KMS-11 (cell line): ENCODE measurements at regions not wholly inside any gene's neighbourhood (a gene's known extent, or its start where the extent isn't known, plus 50 kb on each side); places are given as distances from the start of the nearest gene placed in this dataset.

Experiments used
- H2AFZ ChIP-seq: fragments of 200-600 bp; sonication (generic); 2 replicates; pipeline ENCODE4 v1.6.1; 2016; ENCODE audit warnings: antibody characterized with exemption, mixed run types, low read depth
- H3K27ac ChIP-seq: fragments of 200-600 bp; sonication (generic); 2 replicates; pipeline ENCODE4 v1.6.1; 2016; ENCODE audit warnings: mild to moderate bottlenecking, mixed run types
- H3K27me3 ChIP-seq: fragments of 200-600 bp; sonication (generic); 2 replicates; pipeline ENCODE4 v1.6.1; 2017; ENCODE audit warnings: mild to moderate bottlenecking, low read depth, mixed run types, moderate library complexity; ENCODE audit not compliant: insufficient read depth
- H3K36me3 ChIP-seq: fragments of 200-600 bp; sonication (generic); 2 replicates; pipeline ENCODE4 v1.6.1; 2017; ENCODE audit warnings: mild to moderate bottlenecking, mixed run types; ENCODE audit not compliant: insufficient read depth
- H3K4me1 ChIP-seq: fragments of 200-600 bp; sonication (generic); 2 replicates; pipeline ENCODE4 v1.6.1; 2016; ENCODE audit warnings: mild to moderate bottlenecking, low read depth, mixed run types; ENCODE audit not compliant: poor library complexity, severe bottlenecking
- H3K4me2 ChIP-seq: fragments of 200-600 bp; sonication (generic); 2 replicates; pipeline ENCODE4 v1.7.0; 2016; ENCODE audit warnings: mild to moderate bottlenecking, mixed run types
- H3K4me3 ChIP-seq: fragments of 200-600 bp; sonication (generic); IDR thresholded peaks from 2 replicates; pipeline ENCODE4 v1.6.1; 2017; ENCODE audit warnings: low read depth, low read length, mixed read lengths; ENCODE audit not compliant: insufficient read depth
- H3K79me2 ChIP-seq: fragments of 200-600 bp; sonication (generic); 2 replicates; pipeline ENCODE4 v1.6.1; 2016; ENCODE audit warnings: low read depth, mixed run types; ENCODE audit not compliant: insufficient read depth
- H3K9ac ChIP-seq: fragments of 200-600 bp; sonication (generic); 2 replicates; pipeline ENCODE4 v1.6.1; 2016; ENCODE audit warnings: mild to moderate bottlenecking, mixed run types
- H4K20me1 ChIP-seq: fragments of 200-600 bp; sonication (generic); 2 replicates; pipeline ENCODE4 v1.6.1; 2016; ENCODE audit warnings: mild to moderate bottlenecking, mixed run types; ENCODE audit not compliant: insufficient read depth
- TF ChIP-seq, protein P1 (sequence below): fragments of 200-600 bp; sonication (generic); conservative IDR thresholded peaks from 2 replicates; pipeline ENCODE4 v1.6.1; 2017; ENCODE audit warnings: low read depth, mild to moderate bottlenecking, antibody characterized with exemption, low read length, moderate library complexity, mixed read lengths

- H3K4me3 ChIP-seq: no peak overlapping the region
- no peaks in the 10 kb centered on the region for H3K36me3 ChIP-seq
- H3K27me3 ChIP-seq: no peaks in the 10 kb centered on the region
- no peak overlapping the region for H3K9ac ChIP-seq
- H3K27ac ChIP-seq: no peak overlapping the region
- H2AFZ ChIP-seq: no peak overlapping the region
- no peak overlapping the region for H3K4me2 ChIP-seq
- H4K20me1 ChIP-seq: no peaks in the 10 kb centered on the region
- no peaks in the 10 kb centered on the region for H3K79me2 ChIP-seq
- TF ChIP-seq, protein P1, sequence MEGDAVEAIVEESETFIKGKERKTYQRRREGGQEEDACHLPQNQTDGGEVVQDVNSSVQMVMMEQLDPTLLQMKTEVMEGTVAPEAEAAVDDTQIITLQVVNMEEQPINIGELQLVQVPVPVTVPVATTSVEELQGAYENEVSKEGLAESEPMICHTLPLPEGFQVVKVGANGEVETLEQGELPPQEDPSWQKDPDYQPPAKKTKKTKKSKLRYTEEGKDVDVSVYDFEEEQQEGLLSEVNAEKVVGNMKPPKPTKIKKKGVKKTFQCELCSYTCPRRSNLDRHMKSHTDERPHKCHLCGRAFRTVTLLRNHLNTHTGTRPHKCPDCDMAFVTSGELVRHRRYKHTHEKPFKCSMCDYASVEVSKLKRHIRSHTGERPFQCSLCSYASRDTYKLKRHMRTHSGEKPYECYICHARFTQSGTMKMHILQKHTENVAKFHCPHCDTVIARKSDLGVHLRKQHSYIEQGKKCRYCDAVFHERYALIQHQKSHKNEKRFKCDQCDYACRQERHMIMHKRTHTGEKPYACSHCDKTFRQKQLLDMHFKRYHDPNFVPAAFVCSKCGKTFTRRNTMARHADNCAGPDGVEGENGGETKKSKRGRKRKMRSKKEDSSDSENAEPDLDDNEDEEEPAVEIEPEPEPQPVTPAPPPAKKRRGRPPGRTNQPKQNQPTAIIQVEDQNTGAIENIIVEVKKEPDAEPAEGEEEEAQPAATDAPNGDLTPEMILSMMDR: no peak
- H3K4me1 ChIP-seq: peaks cover 5% of the 10 kb centered on the region
Observed at GRCh38 chr10:105967256-105967655, 1197.2 kb downstream of the SORCS1 start.

DNA sequence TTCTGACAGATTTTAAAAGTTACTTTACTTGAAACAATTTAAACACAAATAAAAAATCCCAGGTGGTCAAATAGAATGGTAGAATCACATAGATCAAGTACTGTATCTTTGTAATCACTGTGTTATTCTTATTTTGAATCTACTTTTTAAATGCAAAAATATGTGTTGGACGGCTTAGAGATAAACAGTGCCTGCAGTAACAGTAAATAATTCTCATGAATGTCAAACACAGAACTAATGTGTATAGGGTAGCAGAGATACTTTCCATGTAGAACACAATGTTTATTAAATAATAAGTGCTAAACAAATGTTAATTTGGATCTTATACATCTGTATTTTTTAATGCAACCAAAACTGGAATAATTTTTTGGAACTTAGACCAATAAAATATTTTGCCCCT, 1199.4 kb downstream of the SORCS1 start:
- Histone ChIP-seq H3K9ac (no peak overlapping the region), H2AFZ (no peak overlapping the region), H3K4me1 (peaks cover 5% of the 10 kb centered on the region), H3K27me3 (no peaks in the 10 kb centered on the region), H3K4me3 (no peak overlapping the region), H3K36me3 (no peaks in the 10 kb centered on the region), H3K79me2 (no peaks in the 10 kb centered on the region), H3K4me2 (no peak overlapping the region), H4K20me1 (no peaks in the 10 kb centered on the region), H3K27ac (no peak overlapping the region)
- TF ChIP-seq, protein P1: no peak

DNA sequence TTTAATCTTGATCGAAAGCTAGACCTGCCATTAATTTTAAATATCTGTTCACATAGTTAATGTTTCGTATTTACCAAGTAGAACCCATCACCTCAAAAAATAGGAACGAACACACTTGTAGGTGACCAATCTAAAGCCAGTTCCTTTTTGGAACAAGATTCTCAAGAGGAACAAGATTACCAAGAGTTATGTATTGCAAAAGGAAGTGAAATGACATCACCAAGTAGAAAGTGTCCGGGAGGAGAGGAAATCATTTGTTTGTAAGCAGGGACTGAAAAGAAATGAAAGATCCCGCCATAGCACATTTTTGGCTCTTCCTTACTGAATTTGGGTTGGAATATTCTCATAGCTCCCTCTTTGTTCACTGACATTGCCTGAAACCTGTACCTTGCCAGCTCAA, 1200.5 kb downstream of the SORCS1 start:
- H2AFZ ChIP-seq: no peak overlapping the region
- TF ChIP-seq, protein P1: no peak
- no peak overlapping the region for H3K9ac ChIP-seq
- peaks cover 5% of the 10 kb centered on the region for H3K4me1 ChIP-seq
- H3K4me2 ChIP-seq: no peak overlapping the region
- H3K36me3 ChIP-seq: no peaks in the 10 kb centered on the region
- no peaks in the 10 kb centered on the region for H4K20me1 ChIP-seq
- no peak overlapping the region for H3K27ac ChIP-seq
- no peaks in the 10 kb centered on the region for H3K79me2 ChIP-seq
- no peaks in the 10 kb centered on the region for H3K27me3 ChIP-seq
- H3K4me3 ChIP-seq: no peak overlapping the region

DNA sequence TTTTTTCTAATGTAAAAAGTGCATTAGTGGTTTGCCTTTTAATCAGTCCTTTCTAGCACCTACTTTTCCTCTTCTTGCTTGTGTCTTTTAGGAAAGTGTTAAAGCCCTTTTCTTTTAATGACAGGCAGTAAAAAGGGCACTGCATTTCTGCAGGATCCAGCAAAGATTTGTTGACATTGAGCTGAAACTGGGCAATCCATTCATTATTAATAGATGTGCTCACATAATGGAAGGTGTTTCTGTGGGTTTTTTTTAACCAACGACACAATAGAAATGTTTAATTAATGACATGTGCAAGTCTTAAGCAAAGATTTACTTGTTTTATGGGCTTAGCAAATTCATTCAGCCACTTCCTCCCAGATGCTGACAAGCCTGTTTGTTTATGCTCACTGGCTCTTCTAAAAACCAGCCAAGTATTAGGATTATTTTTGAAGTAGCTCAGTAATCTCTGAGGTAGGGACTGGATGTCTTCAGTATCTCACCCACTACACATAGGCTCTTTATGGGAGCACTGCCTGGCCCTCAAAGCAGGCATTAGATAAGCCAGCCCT, 1201.1 kb downstream of the SORCS1 start:
- Histone ChIP-seq H3K4me1 (peaks cover 5% of the 10 kb centered on the region), H3K27ac (no peak overlapping the region)

More for the DNA sequence above, 1201.1 kb downstream of the SORCS1 start:
- H3K79me2 ChIP-seq: no peaks in the 10 kb centered on the region
- no peak overlapping the region for H3K4me2 ChIP-seq
- no peak overlapping the region for H3K9ac ChIP-seq
- no peaks in the 10 kb centered on the region for H3K36me3 ChIP-seq
- TF ChIP-seq, protein P1: no peak
- no peak overlapping the region for H3K4me3 ChIP-seq
- no peak overlapping the region for H2AFZ ChIP-seq
- no peaks in the 10 kb centered on the region for H4K20me1 ChIP-seq
- no peaks in the 10 kb centered on the region for H3K27me3 ChIP-seq
